NCI-H345 (cell line): ENCODE measurements at regions not wholly inside any gene's neighbourhood (a gene's known extent, or its start where the extent isn't known, plus 50 kb on each side); places are given as distances from the start of the nearest gene placed in this dataset.
"Not testable (repeated sequence)": the region's sequence is repeated elsewhere in the genome, so short reads cannot be mapped to it uniquely, and the experiment has no call there.

Experiments
- DNase-seq: peaks from one replicate; lab custom pipeline; 2025; lab: John Stamatoyannopoulos, UW

- DNase-seq, result no peak
Observed at GRCh38 chr13:65500481-65500880, 1729.7 kb downstream of the PCDH9 start.

DNA sequence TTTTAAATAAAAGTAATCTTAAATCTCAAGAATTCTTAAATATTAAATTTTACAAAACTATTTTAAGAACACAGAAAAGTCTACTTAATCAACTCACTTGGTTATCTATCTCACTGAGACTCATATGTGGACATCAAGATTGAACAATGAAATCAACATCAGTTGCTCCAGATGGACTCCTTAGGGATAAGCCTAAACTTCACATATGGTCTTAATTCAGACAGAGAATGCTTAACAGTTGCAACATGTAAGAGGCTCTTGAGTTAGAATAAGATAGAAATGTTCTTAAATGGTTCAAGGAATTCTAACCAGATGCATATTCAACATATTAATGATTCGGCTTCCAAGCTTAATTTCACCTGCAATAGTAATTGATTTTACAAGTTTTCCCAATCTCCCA, 1730.9 kb downstream of the PCDH9 start:
- DNase-seq, result no peak

GRCh38 chr13:65497265-65497664, 1732.9 kb downstream of the PCDH9 start:
- DNase-seq, result no peak

DNA sequence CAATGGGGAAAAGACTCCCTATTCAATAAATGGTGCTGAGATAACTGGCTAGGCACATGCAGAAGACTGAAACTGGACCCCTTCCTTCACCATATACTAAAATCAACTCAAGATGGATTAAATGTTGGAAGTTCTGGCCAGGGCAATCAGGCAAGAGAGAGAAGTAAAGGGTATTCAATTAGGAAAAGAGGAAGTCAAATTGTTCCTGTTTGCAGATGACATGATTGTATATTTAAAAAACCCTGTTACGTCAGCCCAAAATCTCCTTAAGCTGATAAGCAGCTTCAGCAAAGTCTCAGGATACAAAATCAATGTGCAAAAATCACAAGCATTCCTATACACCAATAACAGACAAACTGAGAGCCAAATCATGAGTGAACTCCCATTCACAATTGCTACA, 1739.4 kb downstream of the PCDH9 start:
- DNase-seq, result not testable (repeated sequence)

DNA sequence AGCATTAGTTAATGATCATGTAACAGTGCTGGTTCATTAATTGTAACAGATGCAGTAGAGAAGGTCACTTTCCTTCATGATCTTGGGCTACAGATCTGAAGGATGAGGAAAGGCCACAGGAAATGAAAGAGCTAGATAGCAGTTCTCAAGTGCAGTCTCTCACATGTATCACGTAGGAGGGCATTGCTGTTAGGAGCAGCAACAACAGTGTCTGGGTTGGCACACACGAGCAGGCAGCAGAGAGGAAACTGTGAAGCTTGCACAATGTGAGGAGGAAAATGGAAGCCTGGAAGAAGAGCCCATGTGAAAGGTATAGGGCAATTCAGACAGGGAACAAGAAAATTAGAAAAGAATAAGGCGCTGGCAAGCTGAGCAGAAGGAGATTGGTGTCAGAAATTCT, 1741.5 kb downstream of the PCDH9 start:
- DNase-seq, result no peak

- no peak for DNase-seq
Observed at GRCh38 chr13:65479692-65480091, 1750.4 kb downstream of the PCDH9 start.

- no peak for DNase-seq
Observed at GRCh38 chr13:65473196-65473595, 1756.9 kb downstream of the PCDH9 start.

DNA sequence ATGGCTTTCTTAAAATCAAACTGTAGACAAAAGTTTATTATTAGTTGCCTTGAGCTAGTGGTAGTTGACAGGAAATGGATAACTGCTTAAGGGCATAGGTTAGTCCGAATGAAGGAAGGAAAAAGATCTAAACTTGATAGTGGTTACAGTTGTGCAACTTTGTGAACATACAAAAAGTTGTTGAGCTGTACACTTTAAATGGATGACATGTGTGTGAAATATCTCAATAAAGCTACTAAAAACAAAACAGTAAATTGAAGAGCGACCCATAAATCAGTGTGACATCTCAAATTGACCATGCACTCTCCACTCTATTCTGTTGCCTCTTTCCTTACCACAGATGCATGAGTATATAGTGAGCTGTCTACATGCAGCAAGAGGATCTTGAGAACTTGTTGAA, 1757.8 kb downstream of the PCDH9 start:
- DNase-seq, result no peak

DNA sequence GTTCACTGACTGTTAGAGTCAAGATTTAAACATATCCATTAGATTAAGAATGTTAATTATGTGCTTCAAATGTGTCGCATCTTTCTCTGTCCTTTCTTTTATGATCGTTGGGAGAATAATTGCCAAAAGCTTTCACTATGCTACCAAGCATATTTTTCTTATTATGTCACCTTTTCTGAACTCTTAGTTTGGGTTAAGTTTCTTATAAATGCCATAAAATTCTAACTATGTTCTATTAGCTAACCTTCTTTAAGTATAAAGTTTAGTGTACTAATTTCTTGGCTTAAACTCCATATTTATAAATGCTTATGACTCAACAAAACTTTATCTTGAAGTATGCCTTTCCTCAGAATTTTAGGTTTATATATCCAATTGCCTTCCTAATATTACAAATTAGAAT, 1759.4 kb downstream of the PCDH9 start:
- DNase-seq, result no peak

GRCh38 chr13:65468628-65469027, 1761.5 kb downstream of the PCDH9 start:
- no peak for DNase-seq

DNA sequence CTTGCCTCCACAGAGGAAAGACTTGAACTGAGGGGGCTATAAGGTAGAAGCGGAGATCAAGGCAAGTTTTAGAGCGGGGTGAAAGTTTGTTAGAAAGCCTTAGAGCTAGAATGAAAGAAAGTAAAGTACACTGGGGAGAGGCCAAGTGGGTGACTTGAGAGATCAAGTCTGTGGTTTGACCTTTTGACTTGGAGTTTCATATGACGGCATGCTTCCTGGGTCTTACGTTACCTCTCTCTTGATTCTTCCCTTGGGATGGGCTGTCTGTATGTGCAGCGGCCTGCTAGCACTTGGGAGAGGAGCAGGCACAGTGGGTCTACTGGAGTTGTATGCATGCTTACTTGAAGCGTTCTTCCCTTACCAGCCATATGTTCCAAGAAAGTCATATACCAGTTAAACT, 1768.5 kb downstream of the PCDH9 start:
- DNase-seq, result no peak

GRCh38 chr13:65460136-65460535, 1770.0 kb downstream of the PCDH9 start:
- no peak for DNase-seq

DNA sequence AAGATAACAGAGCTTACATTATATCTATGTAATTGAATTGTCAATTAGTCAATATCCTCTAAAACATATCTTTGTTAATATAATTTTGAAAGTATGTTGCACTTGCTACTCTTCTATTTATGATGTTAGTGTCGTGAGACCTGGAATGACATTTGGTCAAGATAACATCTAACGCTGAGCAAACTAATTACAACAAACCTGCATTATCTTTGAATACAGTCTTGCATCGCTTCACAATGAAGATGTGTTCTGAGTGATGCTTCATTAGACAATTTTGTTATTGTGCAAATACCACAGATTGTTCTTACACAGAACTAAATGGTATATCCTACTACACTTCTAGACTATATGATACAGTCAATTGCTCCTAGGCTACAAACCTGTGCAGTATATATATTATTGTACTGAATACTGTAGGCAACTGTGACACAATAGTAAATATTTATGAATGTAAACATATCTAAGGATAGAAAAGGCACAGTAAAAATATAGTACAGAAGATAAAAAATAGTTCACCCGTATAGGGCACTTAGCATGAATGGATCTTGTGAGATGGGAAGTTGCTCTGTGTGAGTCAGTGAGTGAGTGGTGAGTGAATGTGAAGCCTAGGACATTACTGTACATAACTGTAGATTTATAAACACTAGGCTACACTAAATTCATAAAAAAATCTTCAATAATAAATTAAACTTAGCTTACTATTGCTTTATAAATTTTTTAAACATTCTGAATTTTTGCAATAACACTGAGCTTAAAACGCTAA, 1773.8 kb downstream of the PCDH9 start:
- peak; percentile 6 for DNase-seq

GRCh38 chr13:65454403-65454802, 1775.7 kb downstream of the PCDH9 start:
- DNase-seq, result no peak

DNA sequence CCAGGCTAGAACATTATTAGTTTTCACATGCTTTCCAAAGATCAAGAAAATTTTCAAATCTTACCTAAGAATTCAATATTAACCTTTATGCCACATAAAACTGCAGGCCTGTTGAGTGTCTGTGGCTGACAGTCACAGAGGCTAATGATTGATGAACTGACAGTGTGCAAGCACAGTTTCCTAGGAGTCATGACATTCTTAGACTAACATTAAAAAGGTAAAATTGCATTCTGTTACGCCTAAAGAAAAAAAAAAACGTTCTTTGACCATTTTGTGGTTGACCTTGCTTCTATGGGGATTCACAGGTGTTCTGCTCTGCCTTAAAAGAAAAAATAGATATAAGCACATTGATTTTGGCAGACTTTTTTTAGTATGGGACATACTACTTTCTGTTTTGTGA, 1776.2 kb downstream of the PCDH9 start:
- DNase-seq, result no peak

GRCh38 chr13:65445340-65445739, 1784.8 kb downstream of the PCDH9 start:
- no peak for DNase-seq

DNA sequence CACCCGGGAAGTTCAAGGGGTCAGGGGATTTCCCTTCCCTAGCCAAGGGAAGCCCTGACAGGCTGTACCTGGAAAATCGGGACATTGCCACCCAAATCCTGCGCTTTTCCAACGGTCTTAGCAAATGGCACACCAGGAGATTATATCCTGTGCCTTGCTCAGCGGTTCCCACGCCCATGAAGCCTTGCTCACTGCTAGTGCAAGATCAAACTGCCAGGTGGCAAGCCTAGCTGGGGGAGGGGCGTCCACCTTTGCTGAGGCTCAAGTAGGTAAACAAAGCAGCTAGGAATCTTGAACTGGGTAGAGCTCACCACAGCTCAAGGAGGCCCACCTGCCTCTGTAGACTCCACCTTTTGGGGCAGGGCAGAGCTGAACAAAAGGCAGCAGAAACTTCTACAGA, 1794.5 kb downstream of the PCDH9 start:
- no peak for DNase-seq

- DNase-seq, result no peak
Observed at GRCh38 chr13:65417953-65418352, 1812.2 kb downstream of the PCDH9 start.

DNA sequence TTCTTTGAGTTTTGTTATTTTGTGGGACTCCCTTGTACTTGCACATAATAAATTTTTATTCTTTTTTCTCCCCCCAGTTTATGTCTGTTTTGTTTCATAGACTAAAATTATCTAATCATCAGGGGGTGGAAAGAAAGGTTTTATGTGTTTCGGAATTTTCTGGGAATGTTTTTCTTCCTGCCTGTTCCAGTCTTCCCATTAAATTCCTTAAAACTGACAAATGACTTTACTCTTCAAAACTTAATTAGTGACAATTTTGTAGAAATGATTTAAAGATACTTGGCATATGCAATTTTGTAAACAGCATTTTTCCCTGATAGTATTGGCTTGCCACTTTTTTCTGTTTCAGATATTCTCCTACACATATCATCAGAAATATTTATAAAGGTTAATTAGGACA, 1813.4 kb downstream of the PCDH9 start:
- no peak for DNase-seq

DNA sequence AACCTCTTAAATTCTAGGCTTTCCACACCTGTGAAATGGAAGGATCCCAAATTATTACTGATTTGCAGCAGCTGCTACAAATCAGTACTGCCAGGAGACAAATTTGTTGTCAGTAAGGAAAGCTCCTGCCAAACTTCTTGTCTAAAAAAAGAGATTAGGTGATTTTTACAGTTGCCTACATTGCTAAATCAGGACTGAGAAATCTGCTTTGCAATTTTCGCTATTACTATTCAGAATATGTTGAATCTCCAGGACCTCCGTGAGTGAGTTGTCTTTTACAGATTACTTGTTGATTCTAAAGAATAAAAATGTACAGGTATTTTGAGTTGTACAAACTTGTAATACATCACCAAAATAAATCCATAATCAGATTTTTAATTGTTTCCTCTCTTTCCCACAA, 1815.9 kb downstream of the PCDH9 start:
- DNase-seq, result no peak

GRCh38 chr13:65411521-65411920, 1818.6 kb downstream of the PCDH9 start:
- DNase-seq, result no peak

DNA sequence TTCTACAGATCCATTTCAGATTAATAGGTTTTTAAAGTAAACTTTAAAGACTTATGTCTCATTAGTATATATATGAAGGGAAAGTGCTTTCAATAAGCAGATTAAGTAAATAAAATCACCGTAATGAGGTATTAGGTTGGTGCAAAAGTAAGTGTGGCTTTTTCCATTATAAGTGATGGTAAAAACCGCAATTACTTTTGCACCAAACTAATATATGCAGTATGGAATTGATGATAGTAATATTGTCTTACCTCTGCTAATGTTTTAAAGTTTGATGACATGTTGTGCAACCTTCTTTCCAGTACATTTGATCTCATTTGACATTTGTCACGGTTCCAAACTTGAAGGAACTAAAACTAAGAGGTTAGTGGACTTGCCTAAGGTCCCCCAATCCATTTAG, 1819.3 kb downstream of the PCDH9 start:
- DNase-seq, result no peak

DNA sequence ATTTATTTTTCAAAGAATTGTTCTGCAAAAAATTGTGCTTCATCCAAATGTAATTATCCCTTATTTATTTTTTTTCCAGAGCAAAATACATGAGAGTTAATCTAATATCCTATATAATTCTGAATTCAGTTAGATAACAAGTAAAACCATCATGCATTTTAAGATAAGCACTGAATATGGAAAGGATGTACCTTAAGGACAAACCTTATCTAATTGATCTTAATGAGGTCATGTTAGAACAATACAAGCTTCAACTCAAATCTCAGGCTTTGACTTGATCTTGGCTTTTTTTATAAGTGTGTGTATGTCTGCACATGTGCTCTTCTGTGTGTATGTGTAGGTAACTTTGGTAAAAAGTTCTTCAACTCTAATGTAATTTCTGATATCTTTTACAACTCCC, 1828.8 kb downstream of the PCDH9 start:
- DNase-seq, result no peak

- DNase-seq, result no peak
Observed at GRCh38 chr13:65400702-65401101, 1829.4 kb downstream of the PCDH9 start.
